ENCODE measurements at regions not wholly inside any gene's neighbourhood (a gene's known extent, or its start where the extent isn't known, plus 50 kb on each side); places are given as distances from the start of the nearest gene placed in this dataset.

DNA sequence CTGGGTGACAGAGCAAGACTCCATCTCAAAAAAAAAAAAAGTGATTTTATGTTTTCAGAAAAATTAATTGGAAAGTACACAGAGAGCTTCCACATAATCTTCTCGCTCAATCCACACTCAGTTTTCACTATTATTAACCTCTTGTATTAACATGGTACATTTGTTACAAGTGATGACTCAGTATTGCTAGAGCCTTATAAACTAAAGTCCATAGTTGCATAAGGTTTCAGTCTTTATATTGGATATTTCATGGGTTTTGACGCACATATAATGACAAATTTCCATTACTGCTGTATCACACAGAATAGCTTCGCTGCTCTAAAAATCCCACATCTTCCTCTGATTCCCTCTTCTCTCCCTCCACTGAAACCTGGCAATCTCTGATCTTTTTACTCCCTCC, 603.5 kb downstream of the XIRP2 start:
- no peak for DNase-seq (ENCODE audit: extremely low read depth in 1 of 11, low read depth in 9 of 11, low spot score in 4 of 11)

DNA sequence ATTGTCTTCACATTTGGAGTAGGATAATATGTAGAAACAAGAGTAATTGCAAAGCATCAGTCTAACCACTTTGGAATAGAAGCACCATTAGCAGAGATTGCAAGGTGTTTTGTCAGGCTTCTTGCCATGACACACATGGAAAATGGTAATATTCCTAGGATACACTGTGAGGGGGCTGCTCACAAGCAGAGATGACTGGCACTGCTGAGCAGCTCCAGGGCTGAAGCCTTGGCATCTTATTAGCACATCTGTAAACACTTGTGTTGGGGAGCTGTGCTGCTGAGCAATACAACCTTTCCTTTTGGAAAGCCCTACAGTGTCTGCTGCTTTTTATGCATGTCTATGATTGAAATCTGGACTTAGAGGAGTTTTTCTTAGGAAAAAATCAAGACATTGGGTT, 602.2 kb downstream of the XIRP2 start:
- no peak for DNase-seq (ENCODE audit: extremely low read depth in 1 of 11, low read depth in 9 of 11, low spot score in 4 of 11)

DNA sequence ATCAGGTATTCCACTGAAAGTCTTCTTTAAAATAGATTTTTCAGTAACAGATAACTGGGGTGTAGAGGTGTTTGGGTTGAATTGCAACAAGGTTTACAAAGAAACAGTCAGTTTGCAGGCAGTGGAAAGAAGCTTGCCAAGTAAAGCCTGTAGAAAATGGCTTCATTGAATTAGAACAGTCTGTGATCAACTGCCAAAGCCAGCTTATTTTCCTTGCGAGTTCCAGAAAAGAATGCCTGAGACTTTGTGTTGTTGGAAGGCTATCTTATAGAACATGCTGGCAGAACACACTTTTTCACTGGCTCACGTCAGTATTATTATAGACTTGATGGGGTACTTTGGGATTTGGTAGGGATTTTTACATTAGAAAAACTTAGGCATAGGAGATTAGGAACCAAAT, 601.0 kb downstream of the XIRP2 start:
- no peak for DNase-seq (ENCODE audit: extremely low read depth in 1 of 11, low read depth in 9 of 11, low spot score in 4 of 11)

DNA sequence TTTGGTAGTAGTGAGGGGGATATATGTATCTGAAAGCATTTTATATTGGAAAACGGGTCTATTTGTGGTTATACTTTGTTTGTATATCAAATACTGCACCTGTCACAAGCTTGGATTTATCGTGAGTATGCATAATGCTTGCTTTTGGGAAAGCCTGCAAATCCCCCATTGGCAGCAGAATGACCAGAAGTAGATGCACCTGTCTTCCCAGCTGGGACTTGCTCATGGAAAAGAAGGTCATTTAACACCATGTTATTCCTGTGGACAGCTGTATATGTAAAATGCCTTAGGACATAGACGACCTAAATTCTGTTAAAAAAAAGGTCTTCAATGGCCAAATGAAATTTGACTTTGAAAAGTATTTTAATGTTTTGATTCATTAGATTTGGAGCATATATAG, 599.4 kb downstream of the XIRP2 start:
- no peak for DNase-seq (ENCODE audit: extremely low read depth in 1 of 11, low read depth in 9 of 11, low spot score in 4 of 11)

DNA sequence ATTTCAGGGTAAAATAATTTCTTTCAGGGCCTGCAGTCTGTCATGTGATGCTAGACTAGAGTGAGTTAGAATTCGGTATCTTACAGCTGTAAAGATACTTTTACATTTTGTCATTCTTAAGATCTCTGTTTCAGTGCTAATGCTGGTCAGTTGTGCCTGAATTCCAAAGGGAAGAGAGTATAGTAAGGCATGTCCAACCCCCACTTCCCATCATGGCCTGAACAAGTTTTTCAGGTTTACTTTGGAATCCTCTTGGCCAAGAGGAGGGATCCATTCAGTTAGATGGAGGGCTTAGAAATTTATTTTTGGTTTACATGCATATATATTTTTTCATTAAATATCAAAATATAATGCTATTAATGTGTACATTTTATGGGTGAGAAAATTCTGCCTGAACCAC, 596.6 kb downstream of the XIRP2 start:
- DNase-seq (ENCODE audit: extremely low read depth in 1 of 11, low read depth in 9 of 11, low spot score in 4 of 11): no peak

DNA sequence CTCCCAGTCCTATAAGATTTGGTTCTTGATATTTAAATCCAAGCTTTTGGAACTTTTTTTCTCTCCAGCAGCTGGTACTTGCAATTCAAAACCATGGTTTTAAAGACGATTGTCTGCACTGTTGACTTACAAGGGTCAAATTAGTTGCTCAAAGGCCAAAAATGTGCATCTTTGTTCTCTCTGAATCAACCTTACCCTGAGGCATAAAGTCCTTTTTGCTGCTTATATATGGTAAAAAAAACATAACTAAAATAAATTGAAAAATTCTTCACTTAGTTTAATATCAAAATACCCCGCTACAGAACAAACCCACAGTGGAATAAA, 592.7 kb downstream of the XIRP2 start:
- no peak for DNase-seq (ENCODE audit: extremely low read depth in 1 of 11, low read depth in 9 of 11, low spot score in 4 of 11)

DNA sequence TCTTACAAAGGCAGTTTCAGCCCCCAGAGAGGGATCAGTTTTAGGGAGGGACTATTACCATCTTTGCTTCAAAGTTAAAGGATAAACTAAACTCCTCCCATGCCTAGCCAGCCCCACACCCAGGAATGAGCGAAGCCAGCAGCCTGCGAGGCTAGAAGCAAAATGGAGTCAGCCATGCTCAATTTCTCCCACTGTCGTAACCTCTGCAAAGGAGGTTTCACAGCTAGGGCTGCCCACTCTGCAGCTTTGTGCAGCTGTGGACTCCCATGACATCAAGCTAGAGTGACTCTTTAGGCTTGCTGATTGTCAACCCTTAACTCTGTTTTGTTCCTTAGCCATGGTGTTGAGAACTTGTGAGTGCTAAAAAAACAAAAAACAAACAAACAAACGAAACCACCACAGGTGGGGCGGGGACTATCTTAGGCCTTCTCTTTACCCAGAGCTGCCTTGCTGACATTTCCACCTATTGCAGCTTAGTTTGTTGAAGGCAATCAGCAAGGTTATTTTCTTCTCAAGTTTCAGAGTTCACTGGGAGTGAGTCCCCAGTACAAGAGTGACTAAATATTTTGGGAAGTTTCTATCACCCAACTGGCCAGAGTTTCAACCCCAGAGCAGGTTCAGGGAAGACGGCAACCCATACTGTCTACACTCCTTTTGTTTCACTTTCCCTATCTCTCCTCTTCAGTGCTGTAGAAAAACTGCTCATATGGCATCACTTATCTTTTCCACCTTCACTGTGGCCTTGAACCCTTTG, 592.1 kb downstream of the XIRP2 start:
- DNase-seq (ENCODE audit: extremely low read depth in 1 of 11, low read depth in 9 of 11, low spot score in 4 of 11): no peak

DNA sequence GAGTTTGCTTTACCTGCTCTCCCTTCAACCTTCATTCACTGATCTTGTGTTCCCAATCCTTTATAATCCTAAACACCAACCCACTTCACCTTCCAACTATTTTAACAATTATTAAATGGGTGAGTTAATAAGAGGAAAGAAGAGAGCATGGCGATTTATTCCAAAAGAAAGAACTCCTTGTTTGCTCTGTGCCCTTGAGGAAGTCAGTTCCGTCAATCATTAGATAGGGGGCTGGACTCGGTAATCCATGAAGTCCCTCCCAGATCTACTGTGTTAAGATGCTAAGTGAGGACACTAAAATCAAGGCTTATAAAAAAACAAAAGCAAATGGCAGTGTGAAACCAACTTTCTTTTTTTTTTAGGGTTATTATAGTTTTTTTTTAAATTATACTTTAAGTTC, 589.9 kb downstream of the XIRP2 start:
- DNase-seq (ENCODE audit: extremely low read depth in 1 of 11, low read depth in 9 of 11, low spot score in 4 of 11): peak in 5 of 11 donors; percentile 7 to 36 (median 13)

DNA sequence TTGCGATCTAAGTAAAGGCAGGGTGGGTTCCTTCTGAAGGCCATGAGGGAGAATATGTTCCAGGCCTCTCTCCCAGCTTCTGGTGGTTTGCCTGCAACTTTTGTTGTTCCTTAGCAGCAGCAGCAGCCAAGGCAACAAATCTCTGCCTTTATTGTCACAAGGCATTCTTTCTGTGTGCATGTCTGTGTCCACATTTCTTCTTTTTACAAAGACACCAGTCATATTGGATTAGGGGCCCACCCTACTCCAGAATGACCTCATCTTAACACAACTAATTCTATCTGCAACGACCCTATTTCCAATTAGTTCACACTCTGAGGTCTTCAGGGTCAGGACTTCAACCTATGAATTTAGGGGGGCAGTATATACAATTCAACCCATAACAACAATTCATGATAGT, 587.5 kb downstream of the XIRP2 start:
- DNase-seq (ENCODE audit: extremely low read depth in 1 of 11, low read depth in 9 of 11, low spot score in 4 of 11): no peak

DNA sequence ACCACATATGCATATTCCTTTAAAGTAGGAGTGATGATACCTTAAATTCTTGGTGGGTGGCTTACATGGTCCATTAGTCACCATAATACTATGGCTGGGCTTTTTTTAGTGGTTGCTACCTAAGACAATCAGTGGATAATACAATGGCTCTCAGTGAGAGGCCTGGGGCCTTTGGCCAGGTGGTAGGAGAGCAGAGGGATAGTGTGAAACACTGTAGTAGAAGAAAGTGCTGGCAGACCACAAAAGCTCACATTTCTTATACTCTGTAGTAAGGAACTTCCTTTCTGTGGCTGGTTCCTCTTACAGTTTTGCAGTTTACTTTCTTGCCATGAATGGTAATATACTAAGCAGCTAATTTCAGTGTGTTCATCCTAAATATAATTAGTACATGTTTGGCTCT, 583.5 kb downstream of the XIRP2 start:
- DNase-seq (ENCODE audit: extremely low read depth in 1 of 11, low read depth in 9 of 11, low spot score in 4 of 11): no peak

DNA sequence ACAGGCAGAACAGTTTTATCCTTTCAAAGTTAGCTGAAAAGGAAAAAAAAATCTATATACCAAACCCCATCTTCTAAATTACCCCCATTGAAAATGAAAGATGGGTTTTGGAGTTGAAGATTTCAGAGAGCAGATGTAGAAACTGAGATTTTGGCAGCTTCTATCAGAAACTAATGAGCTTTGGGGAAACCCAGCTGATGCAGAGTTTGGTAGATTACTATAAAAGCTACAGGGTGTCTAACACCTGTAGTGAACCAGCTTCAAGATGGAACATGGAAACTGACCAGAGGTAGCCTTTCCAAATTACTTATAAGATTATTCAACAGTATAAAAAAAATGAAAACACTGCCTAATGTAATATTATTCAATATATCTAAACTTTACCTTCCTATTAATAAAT, 583.1 kb downstream of the XIRP2 start:
- DNase-seq (ENCODE audit: extremely low read depth in 1 of 11, low read depth in 9 of 11, low spot score in 4 of 11): no peak

DNA sequence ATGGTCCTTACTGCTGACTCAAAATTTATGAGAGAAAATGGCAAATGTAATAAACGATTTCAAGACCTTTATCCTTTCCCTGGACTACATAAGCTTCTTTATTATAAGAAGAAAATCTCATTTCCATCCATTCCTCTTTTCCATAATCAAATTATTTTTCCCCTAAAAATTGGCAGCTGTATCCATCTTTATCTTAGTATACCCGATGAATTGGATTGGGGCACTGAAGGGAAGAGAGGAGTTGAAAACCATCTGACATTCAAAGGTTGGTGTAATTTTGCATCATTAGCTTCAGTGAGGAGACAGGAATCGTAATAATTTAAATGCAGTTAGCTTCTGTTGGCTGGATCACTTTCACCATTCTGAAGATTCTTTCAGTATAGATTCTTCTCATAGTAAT, 574.1 kb downstream of the XIRP2 start:
- DNase-seq (ENCODE audit: extremely low read depth in 1 of 11, low read depth in 9 of 11, low spot score in 4 of 11): no peak

DNA sequence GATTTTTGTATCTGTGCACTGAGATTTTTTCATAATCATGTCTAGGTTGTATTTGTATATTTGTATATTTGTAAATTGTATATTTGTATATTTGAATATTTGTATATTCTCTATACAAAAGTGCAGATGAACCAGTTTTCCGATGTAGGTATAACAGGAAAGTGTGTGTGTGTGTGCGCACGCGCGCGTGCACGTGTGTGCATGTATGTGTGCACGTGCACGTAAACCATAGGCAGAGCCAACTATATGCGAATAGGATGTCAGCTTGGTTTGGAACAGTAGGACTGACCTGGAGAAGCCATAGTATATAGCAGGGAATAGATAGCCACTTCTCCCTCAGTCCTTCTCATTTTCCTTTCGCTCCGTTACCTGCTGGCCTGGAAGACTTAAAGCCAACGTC, 565.8 kb downstream of the XIRP2 start:
- DNase-seq (ENCODE audit: extremely low read depth in 1 of 11, low read depth in 9 of 11, low spot score in 4 of 11): no peak

DNA sequence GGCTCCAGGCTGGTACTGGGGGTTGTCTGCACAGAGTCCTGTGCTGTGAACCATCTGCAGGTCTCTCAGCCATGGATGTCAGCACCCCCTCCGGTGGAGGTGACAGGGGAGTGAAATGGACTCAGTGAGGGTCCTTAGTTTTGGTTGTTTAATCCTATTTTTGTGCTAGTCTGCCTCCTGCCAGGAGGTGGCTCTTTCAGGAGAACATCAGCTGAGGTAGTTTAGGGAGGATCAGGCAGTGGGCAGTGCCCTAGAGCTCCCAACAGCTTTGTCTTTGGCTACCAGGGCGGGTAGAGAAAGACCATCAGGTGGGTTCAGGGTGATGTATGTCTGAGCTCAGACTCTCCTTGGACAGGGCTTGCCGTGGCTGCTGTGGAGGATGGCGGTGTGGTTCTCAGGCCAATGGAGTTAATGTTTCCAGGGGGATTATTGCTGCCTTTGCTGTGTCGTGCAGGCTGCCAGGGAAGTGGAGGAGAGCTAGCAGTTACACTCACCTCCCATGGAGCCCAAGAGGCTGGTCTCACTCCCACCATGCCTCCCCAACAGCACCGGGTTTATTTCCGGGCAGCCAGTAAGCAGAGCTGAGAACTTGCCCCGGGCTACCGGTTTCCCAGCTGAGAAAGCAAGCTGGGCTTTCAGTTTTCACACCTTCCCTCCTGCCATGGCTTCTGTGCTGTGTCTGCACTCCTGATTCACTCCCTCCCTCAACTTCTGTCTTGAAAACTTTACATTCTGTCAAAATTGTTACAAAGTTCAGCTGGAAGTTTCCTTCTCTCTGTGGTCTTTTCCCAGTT, 563.4 kb downstream of the XIRP2 start:
- no peak for DNase-seq (ENCODE audit: extremely low read depth in 1 of 11, low read depth in 9 of 11, low spot score in 4 of 11)

DNA sequence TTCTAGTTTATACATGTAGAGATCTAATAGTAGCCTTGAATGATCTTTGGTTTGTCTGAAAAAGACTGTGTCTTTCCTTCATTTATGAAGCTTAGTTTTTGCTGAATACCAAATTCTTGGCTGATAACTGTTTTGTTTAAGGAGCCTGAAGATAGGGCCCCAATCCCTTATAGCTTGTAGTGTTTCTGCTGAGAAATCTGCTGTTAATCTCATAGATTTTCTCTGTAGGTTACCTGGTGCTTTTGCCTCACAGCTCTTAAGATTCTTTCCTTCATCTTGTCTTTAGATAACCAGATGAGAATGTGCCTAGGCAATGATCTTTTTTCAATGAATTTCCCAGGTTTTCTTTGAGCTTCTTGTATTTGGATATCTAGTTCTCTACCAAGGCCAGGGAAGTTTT, 562.1 kb downstream of the XIRP2 start:
- DNase-seq (ENCODE audit: extremely low read depth in 1 of 11, low read depth in 9 of 11, low spot score in 4 of 11): no peak

DNA sequence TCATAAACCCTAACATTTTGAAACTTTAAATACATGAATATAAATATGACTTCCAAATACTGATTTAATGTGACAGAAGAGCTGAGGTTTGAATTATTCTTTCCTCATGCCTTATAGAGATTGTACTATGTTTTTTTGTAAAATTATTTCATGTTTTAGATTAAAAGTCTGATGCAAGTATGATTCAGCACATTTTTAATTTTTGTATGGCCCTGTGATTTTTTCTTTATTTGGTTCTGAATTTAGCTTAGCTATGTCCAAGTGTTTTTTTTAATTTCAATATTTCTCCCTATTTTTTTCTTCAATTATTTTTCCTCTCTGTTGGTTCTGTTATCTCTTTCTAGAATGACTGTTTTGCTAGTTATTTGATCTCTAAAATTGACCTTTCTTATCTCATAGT, 552.1 kb downstream of the XIRP2 start:
- DNase-seq (ENCODE audit: extremely low read depth in 1 of 11, low read depth in 9 of 11, low spot score in 4 of 11): no peak

DNA sequence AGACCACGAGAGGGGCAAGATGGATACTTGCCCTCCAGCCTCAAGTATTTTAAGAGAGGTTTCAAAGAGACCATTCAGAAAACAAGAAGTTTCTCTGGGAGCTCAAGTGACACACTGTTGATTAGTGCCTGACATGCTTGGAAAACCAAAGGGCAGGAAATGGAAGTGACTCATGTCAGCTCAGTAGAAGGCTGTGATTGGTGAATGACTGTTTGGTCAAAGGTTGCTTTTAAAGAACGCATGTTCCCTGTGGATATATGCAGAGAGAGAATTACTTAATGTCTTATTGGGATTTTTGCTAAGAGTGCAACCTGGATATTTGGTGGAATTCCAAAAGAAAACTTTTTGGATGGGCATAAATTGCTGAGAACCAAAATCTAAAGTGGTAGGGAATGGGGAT, 549.9 kb downstream of the XIRP2 start:
- DNase-seq (ENCODE audit: extremely low read depth in 1 of 11, low read depth in 9 of 11, low spot score in 4 of 11): no peak

DNA sequence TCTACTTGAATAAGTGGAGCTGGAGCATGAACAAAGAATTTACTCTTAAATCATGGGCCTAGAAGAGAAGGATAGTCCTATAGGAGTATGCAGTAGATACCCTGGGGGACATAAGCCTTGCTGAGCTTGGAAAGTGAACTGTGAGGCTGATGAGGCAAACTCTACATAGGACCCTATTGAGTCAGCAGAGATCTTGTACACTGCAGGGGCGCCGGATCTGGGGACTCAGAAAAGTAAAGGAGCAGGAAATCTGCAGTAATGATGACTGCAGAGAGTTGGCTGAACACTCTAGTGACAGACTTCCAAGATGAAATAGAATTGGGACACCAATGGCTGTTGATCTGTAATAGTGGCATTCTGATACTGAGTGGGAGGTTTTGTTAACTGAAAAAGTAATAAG, 543.7 kb downstream of the XIRP2 start:
- DNase-seq (ENCODE audit: extremely low read depth in 1 of 11, low read depth in 9 of 11, low spot score in 4 of 11): no peak

DNA sequence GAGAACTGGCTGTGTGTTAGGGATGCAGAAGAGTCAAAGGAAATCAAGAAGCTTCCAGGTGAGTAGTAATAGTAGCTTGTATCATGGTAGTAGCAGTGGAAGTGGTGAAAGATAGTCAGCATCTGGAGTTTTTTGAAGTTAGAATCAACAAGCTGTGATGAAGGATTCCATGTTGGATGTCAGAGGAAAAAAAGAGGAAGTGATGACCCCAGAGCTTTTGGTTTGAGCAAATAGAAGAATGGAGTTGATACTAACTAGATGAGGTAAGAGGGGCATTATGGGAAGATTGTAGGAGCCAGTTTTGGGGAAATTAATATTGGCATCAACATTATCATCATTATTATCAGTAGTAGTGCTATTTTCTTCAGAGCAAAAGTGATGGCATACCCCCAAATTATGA, 542.2 kb downstream of the XIRP2 start:
- DNase-seq (ENCODE audit: extremely low read depth in 1 of 11, low read depth in 9 of 11, low spot score in 4 of 11): no peak

DNA sequence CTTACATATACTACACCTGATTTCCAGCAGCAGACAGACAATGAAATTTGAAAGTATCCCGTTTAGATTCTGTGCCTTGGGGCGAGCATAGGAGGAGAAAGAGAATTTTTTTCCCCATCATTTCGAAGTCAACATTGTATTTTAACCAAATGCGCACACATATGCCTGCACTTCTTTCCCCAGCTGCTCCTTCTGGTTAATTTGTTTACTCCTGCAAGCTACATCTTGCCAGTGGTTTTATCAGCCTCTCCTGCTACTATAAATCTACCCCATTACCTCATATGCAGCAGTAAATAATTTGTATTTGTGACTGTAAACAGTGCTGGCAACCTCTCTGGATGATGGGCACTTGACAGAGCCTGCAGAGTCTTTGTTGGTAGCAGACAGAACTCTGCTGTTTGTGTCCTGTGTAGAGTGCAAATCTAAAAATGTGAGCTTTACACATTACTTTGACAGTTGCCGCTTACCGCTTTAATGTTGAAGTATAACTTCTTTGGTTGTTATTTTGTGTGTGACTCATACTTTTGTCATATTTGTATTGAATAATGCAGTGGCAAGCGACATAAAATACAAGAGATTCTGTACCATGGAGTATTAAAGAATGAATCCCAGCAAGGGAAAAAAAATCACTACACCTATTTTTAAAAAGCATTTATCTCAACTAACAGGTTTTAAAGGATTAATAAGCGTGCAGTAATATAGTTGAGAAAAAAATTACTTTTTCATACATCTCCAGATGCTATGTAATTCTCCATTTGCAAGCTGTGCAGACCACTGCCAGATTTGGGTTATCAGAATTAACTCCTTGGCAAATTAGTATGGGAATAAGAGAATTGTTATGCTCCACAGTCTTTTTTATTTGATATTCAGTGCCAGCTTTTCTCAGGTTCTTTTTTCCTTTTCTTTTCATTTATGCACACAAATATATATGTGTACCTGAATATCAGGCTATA, 536.8 kb downstream of the XIRP2 start:
- DNase-seq (ENCODE audit: extremely low read depth in 1 of 11, low read depth in 9 of 11, low spot score in 4 of 11): no peak
